ENCODE measurements at regions not wholly inside any gene's neighbourhood (a gene's known extent, or its start where the extent isn't known, plus 50 kb on each side); places are given as distances from the start of the nearest gene placed in this dataset.

DNA sequence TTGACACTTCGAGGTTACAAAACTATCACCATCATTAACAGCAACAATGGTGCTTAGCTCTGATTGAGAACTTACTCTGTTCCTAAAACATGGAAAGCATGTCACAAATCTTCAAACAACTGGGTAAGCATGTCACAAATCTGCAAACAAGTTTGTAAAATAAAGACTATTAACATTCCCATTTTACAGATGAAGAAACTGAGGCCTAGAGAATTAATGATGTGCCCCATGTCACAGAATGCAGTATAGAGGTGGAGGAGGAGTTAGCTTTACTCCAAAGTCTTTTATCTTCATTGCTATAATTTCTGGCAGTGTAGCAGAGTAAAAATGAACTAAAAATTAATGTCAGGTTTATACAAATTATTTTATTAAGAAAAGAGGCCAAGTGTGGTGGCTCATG lies 73.4 kb downstream of the NR2F2 start:
- no peak for TF ChIP-seq CTCF (conservative IDR thresholded peaks at IDR 0.05)
- no peak overlapping the region for H3K27ac ChIP-seq

- H3K27ac ChIP-seq: no peak overlapping the region
- TF ChIP-seq CTCF (conservative IDR thresholded peaks at IDR 0.05): no peak
Measured at GRCh38 chr15:96404560-96404959, 74.1 kb downstream of the NR2F2 start.

DNA sequence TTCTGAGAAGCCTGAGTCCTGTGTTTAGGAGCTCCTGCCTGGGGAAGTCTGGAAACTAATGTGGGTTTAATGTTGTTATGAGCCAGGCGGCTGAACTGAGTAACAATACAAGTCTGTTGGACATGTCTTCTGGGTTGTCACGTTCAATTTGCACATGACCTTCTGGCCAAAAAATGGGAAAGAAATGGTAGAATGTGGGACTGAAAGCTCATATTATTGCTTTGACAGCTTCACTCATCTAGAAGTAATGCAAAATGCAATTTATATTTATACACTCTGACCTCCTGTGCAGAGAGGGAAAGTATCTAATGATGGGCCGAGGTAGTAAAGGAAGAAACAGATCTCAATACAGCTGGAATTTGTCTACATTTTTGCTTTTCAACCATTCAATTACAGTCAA lies 75.8 kb downstream of the NR2F2 start:
- no peak for TF ChIP-seq CTCF (conservative IDR thresholded peaks at IDR 0.05)
- H3K27ac ChIP-seq: no peak overlapping the region

GRCh38 chr15:96406701-96407100 lies 76.2 kb downstream of the NR2F2 start:
- TF ChIP-seq CTCF (conservative IDR thresholded peaks at IDR 0.05): no peak

GRCh38 chr15:96407482-96407881 lies 77.0 kb downstream of the NR2F2 start:
- no peak for TF ChIP-seq CTCF (conservative IDR thresholded peaks at IDR 0.05)
- H3K27ac ChIP-seq: no peak overlapping the region

More at GRCh38 chr15:96406701-96407100, 76.2 kb downstream of the NR2F2 start:
- H3K27ac ChIP-seq: no peak overlapping the region

GRCh38 chr15:96408591-96409183 lies 78.2 kb downstream of the NR2F2 start:
- H3K27ac ChIP-seq: no peak overlapping the region
- TF ChIP-seq CTCF (conservative IDR thresholded peaks at IDR 0.05): no peak

DNA sequence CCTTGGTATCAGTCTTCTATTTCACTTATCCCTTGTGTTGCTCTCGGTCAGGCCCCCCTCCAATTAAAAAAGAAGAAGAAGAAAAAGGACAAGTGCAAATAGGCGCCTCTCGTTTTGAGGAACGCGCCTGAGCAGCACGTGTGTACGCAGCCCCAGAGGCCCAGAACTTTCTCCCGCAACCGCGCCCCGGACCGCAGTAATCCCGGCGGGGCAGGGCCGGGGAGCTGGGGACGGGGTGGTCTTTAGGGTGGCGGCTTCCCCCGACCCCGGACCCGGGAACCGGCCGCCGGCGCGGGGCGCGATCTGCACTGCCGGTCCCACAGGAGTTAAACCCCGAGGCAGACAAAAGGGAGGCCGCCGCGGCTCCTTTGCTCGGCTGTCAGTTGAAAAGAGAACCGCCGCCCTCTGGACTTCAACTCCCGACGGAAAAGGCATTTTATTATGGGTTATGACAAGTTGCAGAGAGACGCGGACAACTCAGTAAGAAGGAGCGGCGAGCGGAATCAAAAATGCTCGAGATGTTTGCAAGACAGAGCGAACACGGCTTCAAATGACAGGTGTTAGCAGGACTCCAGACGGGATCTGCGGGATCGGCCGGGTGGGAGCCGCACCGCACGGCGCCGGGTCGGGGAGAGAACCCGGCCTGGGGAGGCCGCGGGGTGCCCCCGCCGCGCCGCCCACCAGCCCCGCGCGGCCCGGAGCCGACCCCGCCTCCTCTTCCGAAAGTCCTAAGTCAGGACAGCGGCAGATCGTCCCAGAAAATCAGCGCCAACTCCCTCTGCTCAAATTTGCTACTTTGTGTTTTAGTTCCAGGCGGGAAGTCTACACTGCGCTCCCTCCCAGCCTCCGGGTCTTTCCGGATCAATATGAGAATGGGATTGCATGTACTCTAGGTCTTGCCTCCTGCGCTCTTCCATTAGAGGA lies 79.0 kb downstream of the NR2F2 start:
- no peak overlapping the region for H3K27ac ChIP-seq
- TF ChIP-seq CTCF (conservative IDR thresholded peaks at IDR 0.05): no peak
